GM12878 (cell line): ENCODE measurements at regions not wholly inside any gene's neighbourhood (a gene's known extent, or its start where the extent isn't known, plus 50 kb on each side); places are given as distances from the start of the nearest gene placed in this dataset.

Experiments used
- ATAC-seq: fragments of 200-7000 bp; cut with Tn5 transposase; 3 replicates; pipeline ENCODE4 v1.9.1; 2020; ENCODE audit warnings: mild to moderate bottlenecking, moderate library complexity
- BruUV-seq: library from RNA; stranded (reverse); fragments of 400-500 nt; replicated peaks from 2 replicates; lab custom pipeline; 2021; lab: Mats Ljungman, UMichigan
- CTCF ChIA-PET: fragments of 300-600 bp; sonication (Branson Sonifier 250); formaldehyde crosslinking; extraction: SDS; loops from one replicate; lab custom pipeline; 2021; ENCODE audit warnings: inconsistent platforms; lab: Yijun Ruan, JAX
- POLR2A ChIA-PET: fragments of 350-600 bp; formaldehyde crosslinking; extraction: SDS; loops from one replicate; lab custom pipeline; 2021; ENCODE audit warnings: inconsistent platforms; lab: Charles Lee
- RAD21 ChIA-PET: fragments of 300-600 bp; sonication (Branson Sonifier 250); formaldehyde crosslinking; loops from one replicate; lab custom pipeline; 2023; ENCODE audit warnings: antibody characterized with exemption; ENCODE audit not compliant: unreplicated experiment; lab: Charles Lee
- SMC1A ChIA-PET: fragments of 300-600 bp; sonication (Branson Sonifier 250); formaldehyde crosslinking; loops from one replicate; lab custom pipeline; 2023; ENCODE audit not compliant: unreplicated experiment, uncharacterized antibody; lab: Charles Lee
- DNase-seq: peaks from one replicate; pipeline ENCODE4 v3.0.0-alpha.2; 2011; ENCODE audit warnings: low read depth, low spot score
- FAIRE-seq: peaks from 3 replicates; lab custom pipeline; 2011; peaks lifted over from hg19 to GRCh38; lab: Jason Lieb, UNC
- H2AFZ ChIP-seq: 2 replicates; pipeline ENCODE4 v1.6.0; 2011; ENCODE audit warnings: low read depth, low read length, control low read depth; ENCODE audit not compliant: control insufficient read depth
- H3K27ac ChIP-seq: 2 replicates; pipeline ENCODE4 v1.5.1; 2011; ENCODE audit warnings: control low read depth; ENCODE audit not compliant: control insufficient read depth, insufficient read depth
- H3K27me3 ChIP-seq, 2 experiments: replicated peaks in 1 of 2; 2 replicates each; pipeline versions ENCODE4 v1.6.0 to v1.6.1; 2011; ENCODE audit warnings: low read length in 1 of 2; ENCODE audit not compliant: control insufficient read depth in 2 of 2, insufficient read depth in 2 of 2
- H3K36me3 ChIP-seq, 2 experiments: 2 replicates each; pipeline ENCODE4 v1.5.1; 2011; ENCODE audit warnings: low read length in 1 of 2; ENCODE audit not compliant: control insufficient read depth in 2 of 2, insufficient read depth in 2 of 2
- H3K4me1 ChIP-seq: 2 replicates; pipeline ENCODE4 v1.6.1; 2011; ENCODE audit warnings: mild to moderate bottlenecking, low read length, moderate library complexity, mixed read lengths; ENCODE audit not compliant: control insufficient read depth, insufficient read depth
- H3K4me2 ChIP-seq: 2 replicates; pipeline ENCODE4 v1.6.0; 2011; ENCODE audit warnings: control low read depth; ENCODE audit not compliant: control insufficient read depth, insufficient read depth
- H3K4me3 ChIP-seq: fragments of 200-600 bp; sonication (generic); 2 replicates; pipeline ENCODE4 v1.5.1; 2016
- H3K79me2 ChIP-seq: 2 replicates; pipeline ENCODE4 v1.6.0; 2011; ENCODE audit warnings: low read length; ENCODE audit not compliant: control insufficient read depth, insufficient read depth
- H3K9ac ChIP-seq: 2 replicates; pipeline ENCODE4 v1.8.0; 2011; ENCODE audit warnings: low read length, control low read depth, mixed read lengths; ENCODE audit not compliant: control insufficient read depth, insufficient read depth
- H3K9me3 ChIP-seq: replicated peaks from 3 replicates; pipeline ENCODE4 v1.5.1; 2011; ENCODE audit warnings: mild to moderate bottlenecking, low read length; ENCODE audit not compliant: control insufficient read depth, insufficient read depth
- H4K20me1 ChIP-seq: 2 replicates; pipeline ENCODE4 v1.6.0; 2011; ENCODE audit not compliant: control insufficient read depth, insufficient read depth
- ASH2L ChIP-seq: fragments of 300-600, 200-600 bp; sonication (generic); IDR thresholded peaks from 2 replicates; pipeline ENCODE4 v1.6.1; 2017; ENCODE audit warnings: low read depth, mild to moderate bottlenecking, borderline replicate concordance
- CBFB ChIP-seq: IDR thresholded peaks from 2 replicates; pipeline ENCODE4 v1.6.1; 2016; ENCODE audit warnings: antibody characterized with exemption, low read depth
- GABPA ChIP-seq: IDR thresholded peaks from 2 replicates; pipeline ENCODE4 v1.6.1; 2014; ENCODE audit warnings: antibody characterized with exemption, low read depth, mild to moderate bottlenecking, inconsistent platforms
- NR2C1 ChIP-seq: fragments of 450-650 bp; IDR thresholded peaks from 2 replicates; pipeline ENCODE4 v1.6.1; 2017; ENCODE audit warnings: antibody characterized with exemption, mild to moderate bottlenecking, moderate library complexity
- POLR2AphosphoS2 ChIP-seq: IDR thresholded peaks from 2 replicates; pipeline ENCODE4 v1.6.1; 2011; ENCODE audit warnings: low read depth, mild to moderate bottlenecking, low read length, improper control_type of control experiment, moderate library complexity
- RBBP5 ChIP-seq: fragments of 200-600 bp; sonication (generic); conservative IDR thresholded peaks from 2 replicates; pipeline ENCODE4 v1.6.1; 2016
- ZZZ3 ChIP-seq: IDR thresholded peaks from 2 replicates; pipeline ENCODE4 v1.6.1; 2011; ENCODE audit warnings: low read depth; ENCODE audit not compliant: control insufficient read depth, insufficient read length
- WGBS: methylation state at CpG from one replicate; pipeline ENCODE4 v1.1.6; 2016; ENCODE audit warnings: low lambda C conversion rate; ENCODE audit not compliant: insufficient replicate concordance, insufficient coverage; ENCODE audit errors: missing lambda C conversion rate; 5-methylcytosine and 5-hydroxymethylcytosine counted together
- in situ Hi-C: fragments of 300-500 bp; cut with MboI; formaldehyde crosslinking; loops from 9 replicates; pipeline ENCODE4 v1.14.3; 2018; ENCODE audit warnings: mixed read lengths
- intact Hi-C: fragments of 100-400 bp; cut with micrococcal nuclease; formaldehyde crosslinking; loops from one replicate; pipeline ENCODE4 v1.14.2; 2022; ENCODE audit not compliant: unreplicated experiment
- TF ChIP-seq, protein P1 (sequence below): fragments of 450-650 bp; IDR thresholded peaks from 2 replicates; pipeline ENCODE4 v1.6.1; 2017; ENCODE audit warnings: antibody characterized with exemption, mild to moderate bottlenecking, moderate library complexity

DNA sequence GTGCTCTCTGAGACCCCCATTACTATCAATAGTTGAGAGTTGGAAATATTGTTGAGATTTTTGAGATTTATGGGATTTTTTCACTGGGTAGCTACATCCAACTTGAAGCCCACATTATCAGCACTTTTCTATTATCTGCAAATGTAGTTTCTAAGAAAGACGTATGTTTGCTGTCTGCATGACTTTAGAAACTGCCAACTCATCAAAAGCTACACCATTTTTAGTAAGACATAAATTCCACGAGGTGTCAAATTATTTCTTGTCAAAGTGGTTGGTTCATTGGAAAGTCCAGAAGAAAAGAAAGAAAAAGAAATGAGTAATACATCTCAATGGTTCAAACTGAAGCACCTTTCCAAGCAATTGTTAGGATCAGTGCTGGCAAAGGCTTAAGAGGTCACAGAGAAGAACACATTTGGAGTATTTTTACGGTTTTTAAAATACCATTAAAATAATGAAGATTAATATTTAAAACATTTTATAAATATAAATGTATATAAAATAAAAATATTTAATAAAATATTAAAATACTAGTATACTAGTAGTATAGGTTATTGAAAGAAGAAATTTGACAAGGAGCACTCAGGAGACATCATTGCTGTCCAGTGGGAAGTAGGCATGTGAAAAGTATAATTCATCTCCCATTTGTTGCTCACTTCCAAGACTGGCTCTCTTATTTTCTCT, 463.5 kb downstream of the TAFA4 start:
- no peak overlapping the region for H3K9ac ChIP-seq
- ChIA-PET POLR2A (no interaction called here), SMC1A (no interaction called here), CTCF (no interaction called here), RAD21 (no interaction called here)
- FAIRE-seq (no peak), ATAC-seq (no peak), DNase-seq (no peak)
- BruUV-seq: no TSS peak
- no peaks in the 10 kb centered on the region for H4K20me1 ChIP-seq
- H3K27ac ChIP-seq: no peak overlapping the region
- no peaks in the 10 kb centered on the region for H3K27me3 ChIP-seq
- H3K79me2 ChIP-seq: no peaks in the 10 kb centered on the region
- no peak overlapping the region for H3K4me3 ChIP-seq
- in situ Hi-C loops (no loop called here), intact Hi-C loops (no loop called here)
- no peaks in the 10 kb centered on the region for H3K36me3 ChIP-seq
- TF ChIP-seq RBBP5: no peak
- TF ChIP-seq, protein P1, sequence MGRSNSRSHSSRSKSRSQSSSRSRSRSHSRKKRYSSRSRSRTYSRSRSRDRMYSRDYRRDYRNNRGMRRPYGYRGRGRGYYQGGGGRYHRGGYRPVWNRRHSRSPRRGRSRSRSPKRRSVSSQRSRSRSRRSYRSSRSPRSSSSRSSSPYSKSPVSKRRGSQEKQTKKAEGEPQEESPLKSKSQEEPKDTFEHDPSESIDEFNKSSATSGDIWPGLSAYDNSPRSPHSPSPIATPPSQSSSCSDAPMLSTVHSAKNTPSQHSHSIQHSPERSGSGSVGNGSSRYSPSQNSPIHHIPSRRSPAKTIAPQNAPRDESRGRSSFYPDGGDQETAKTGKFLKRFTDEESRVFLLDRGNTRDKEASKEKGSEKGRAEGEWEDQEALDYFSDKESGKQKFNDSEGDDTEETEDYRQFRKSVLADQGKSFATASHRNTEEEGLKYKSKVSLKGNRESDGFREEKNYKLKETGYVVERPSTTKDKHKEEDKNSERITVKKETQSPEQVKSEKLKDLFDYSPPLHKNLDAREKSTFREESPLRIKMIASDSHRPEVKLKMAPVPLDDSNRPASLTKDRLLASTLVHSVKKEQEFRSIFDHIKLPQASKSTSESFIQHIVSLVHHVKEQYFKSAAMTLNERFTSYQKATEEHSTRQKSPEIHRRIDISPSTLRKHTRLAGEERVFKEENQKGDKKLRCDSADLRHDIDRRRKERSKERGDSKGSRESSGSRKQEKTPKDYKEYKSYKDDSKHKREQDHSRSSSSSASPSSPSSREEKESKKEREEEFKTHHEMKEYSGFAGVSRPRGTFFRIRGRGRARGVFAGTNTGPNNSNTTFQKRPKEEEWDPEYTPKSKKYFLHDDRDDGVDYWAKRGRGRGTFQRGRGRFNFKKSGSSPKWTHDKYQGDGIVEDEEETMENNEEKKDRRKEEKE: no peak
- TF ChIP-seq GABPA: no peak
- no peak for TF ChIP-seq ZZZ3
- TF ChIP-seq POLR2AphosphoS2: no peak
- TF ChIP-seq CBFB: no peak
- TF ChIP-seq ASH2L: no peak
- TF ChIP-seq NR2C1: no peak
- H3K4me1 ChIP-seq: no peaks in the 10 kb centered on the region
- H3K4me2 ChIP-seq: no peak overlapping the region
- no peaks in the 10 kb centered on the region for H3K9me3 ChIP-seq
- no peak overlapping the region for H2AFZ ChIP-seq
- 0% methylated on average over 3 of the region's 3 CpGs for WGBS
